NCI-H2171 (cell line): ENCODE measurements at regions not wholly inside any gene's neighbourhood (a gene's known extent, or its start where the extent isn't known, plus 50 kb on each side); places are given as distances from the start of the nearest gene placed in this dataset.

Source experiments
- DNase-seq: peaks from one replicate; lab custom pipeline; 2025; lab: John Stamatoyannopoulos, UW

GRCh38 chr6:94535798-94536197 is 1041.5 kb upstream of the MANEA start:
- no peak for DNase-seq

DNA sequence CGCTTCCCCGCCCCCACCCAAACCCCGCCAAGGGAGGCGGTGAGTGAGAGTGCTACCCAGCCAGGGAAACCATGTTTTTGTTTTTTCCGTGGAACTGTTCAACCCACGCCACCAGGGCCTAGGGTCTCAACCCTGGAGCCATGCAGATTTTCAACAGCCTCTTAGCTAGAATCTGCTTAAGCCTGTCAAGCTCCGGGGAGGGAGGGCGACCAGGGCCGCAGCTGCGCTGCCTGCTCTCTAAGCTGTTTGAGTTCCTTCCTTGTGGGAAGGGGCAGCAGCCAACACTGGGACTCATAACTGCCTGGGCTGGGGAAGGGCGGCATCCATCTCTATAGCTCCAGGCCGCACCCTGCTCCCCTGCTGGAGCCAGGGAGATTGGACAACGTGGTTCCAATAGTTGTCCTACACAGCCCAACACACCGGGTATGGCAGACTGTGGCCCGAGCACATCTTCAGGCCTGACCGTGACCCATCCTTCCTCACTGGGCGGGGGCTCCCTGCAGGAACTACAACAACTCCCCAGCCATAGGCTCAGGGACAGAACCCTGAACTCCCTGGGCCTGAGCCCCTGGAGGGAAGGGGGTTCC is 1065.7 kb upstream of the MANEA start:
- no peak for DNase-seq

GRCh38 chr6:94510877-94511276 is 1066.5 kb upstream of the MANEA start:
- no peak for DNase-seq

DNA sequence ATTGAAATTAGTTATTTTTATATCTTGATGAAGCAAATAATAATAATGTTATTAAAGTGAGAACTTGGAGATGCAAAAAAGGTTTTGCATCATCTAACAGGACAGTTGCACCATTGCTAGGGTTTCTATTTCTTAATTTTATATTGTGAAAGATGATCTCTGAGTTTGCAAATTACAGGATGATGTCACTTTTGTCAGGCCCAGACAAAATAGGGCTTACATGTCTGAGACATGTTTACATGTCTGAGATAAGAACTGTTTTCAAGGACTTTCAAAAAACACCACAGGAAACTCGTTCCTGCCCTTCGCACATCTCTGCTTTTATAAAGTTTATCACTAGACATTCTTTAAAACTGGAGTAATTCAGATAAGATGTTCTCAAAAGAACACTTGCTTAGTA is 1075.8 kb upstream of the MANEA start:
- DNase-seq = no peak

DNA sequence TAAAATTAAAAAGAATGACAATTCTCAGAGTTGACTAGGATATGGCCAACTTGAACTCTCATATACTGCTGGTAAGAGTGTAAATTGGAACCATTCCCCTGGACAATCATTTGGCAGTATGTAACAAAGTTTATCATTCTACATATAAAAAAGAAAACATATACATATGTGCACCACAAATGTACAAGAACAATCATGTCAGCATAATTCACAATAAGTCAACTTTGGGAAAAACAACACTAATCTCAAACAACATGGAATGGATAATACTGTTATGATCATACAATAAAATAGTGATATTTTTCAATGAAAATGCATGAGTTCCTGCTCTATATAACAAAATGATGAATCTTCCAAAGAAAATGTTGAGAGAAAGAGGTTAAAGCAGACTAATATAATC is 1078.7 kb upstream of the EPHA7 start:
- no peak for DNase-seq

DNA sequence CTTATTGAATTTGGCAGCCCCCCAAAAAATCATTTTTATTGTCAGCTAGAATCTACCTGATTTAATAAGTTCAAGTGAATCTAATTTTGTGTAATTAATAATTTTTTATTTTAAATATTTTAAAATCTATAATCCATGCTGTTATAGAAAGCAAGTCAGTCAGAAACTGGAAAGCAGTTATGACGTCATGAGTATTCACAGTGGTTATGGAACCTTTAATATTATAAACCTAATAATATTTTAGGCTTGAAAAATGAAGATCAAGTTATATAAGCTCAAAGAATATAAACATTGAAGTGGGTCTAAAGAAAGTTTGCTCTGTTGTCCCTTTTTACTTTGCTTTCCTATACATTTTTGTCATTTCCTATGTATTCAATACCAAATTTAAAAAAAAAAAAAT is 1075.1 kb upstream of the EPHA7 start:
- DNase-seq = no peak

GRCh38 chr6:94487371-94487770 is 1068.0 kb upstream of the EPHA7 start:
- DNase-seq = no peak

GRCh38 chr6:94478133-94479005 is 1059.0 kb upstream of the EPHA7 start:
- peak; percentile 65 for DNase-seq

- DNase-seq = no peak
These were observed 1049.5 kb upstream of the EPHA7 start for GRCh38 chr6:94468830-94469229.

DNA sequence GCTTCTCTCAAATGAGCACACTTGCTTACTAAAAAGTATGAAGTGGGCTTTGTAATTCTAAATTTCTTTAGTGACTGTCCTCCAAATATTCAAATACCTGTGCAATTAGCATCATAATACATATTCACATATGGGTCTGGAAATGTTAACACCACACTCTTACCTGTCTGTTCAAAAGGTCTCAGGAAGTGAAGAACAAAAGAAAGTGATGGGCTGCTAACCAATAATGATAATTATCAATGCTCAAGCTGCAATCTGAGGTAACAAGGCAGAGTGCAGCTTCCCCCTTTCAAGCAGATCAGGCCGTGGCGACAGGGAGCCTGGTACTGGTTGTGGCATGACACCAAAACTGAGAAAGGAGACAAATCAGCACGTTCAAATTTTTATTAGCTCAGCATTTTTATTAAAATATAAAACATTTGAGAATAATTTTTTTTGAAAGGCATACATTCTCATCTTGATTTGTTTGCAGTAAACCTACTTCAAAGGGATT is 1044.7 kb upstream of the EPHA7 start:
- DNase-seq = no peak

GRCh38 chr6:94463306-94463705 is 1043.9 kb upstream of the EPHA7 start:
- no peak for DNase-seq

DNA sequence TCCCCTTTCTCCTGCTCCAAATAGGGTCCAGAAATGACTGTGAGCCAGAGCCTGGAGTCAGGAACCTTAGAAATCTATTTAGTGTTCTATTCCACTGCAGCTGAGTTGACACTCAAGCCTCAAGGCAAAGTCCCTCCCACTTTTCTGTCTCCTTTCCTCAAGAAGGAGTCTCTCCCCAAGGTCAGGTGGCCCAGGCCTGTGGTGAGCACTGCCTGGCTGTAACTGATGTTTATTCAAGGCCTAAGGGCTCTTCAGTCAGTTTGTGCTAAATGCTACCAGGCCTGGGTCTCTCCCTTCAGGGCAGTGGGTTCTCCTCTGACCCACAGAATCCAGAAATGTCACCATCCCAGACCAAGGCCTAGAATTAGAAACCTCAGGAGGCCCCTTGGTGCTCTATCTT is 1042.9 kb upstream of the EPHA7 start:
- no peak for DNase-seq

- no peak for DNase-seq
These were observed 1036.9 kb upstream of the EPHA7 start for GRCh38 chr6:94456266-94456665.

GRCh38 chr6:94454231-94454630 is 1034.9 kb upstream of the EPHA7 start:
- no peak for DNase-seq

GRCh38 chr6:94446120-94446519 is 1026.8 kb upstream of the EPHA7 start:
- no peak for DNase-seq

GRCh38 chr6:94443701-94444100 is 1024.3 kb upstream of the EPHA7 start:
- DNase-seq = no peak

DNA sequence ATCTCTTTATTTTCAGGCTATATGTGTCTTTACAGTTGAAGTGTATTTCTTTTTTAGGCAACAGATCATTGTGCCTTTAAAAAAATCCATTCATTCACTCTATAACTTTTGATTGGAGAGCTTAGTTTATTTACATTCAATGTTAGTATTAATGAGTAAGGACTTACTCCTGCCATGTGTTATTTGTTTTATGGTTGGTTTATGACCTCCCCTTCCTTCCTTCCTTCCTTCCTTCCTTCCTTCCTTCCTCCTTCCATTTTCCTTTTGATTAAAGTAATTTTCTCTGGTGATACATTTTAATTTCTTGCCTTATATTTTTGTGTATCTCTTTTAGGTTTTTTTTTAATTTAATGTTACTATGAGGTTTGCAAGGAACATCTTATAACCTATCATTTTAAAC is 1005.3 kb upstream of the EPHA7 start:
- DNase-seq = no peak

DNA sequence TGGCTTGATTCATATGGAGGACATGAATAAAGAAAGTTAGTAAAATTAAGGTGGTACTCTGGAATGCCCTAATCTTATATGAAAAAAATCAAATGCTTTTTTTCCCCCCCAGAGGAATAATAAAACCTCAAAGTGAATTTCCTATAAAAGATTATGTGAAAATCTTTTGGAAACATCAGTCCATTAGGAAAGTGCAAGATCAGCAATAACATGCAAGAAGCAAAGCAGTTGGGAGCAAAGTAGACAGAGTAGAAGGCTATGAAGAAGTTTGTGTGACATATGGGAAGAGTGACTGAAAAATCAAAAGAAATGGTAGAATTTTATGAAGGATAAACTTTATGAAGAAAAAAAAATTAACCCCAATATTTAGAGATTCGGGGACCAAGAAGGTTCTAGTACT is 998.0 kb upstream of the EPHA7 start:
- DNase-seq = no peak

- DNase-seq = no peak
These were observed 994.7 kb upstream of the EPHA7 start for GRCh38 chr6:94414041-94414440.

DNA sequence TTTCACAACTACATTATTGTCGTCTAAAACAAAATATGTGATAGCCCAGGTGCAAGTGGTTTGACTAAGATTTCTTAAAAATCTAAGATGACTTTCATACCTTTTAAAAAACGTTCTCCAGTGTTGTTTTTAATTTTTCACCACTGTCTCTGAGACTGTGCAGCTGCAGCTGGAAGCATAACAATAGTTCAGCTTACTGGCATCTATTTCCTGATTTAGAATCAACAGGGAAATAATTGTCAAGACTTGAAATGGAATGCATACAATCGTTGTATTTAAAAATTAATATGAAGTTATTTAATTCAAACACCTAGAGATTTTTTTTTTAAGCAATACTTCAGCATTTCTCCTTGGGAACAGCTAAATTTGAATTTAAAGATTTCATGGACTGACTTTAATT is 982.0 kb upstream of the EPHA7 start:
- DNase-seq = no peak

- DNase-seq = no peak
These were observed 975.5 kb upstream of the EPHA7 start for GRCh38 chr6:94394822-94395221.

- no peak for DNase-seq
These were observed 969.9 kb upstream of the EPHA7 start for GRCh38 chr6:94389218-94389617.

DNA sequence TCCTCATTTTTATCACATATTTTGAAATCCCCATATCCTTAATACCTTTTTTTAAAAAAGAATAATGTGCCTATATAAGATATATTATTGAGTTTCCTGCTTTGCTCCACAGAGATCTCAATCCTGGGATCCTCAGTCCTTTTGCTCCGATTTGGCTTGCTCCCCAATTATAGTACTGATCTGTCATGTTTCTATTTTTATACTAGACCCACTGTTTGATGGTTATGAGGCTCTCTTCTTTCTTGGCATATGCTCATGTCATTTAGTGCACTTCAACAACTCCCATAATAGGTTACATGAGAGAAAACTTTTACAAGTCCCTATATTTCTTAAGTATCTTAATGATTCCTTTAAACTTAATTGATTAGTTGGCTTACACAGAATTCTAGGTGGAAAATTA is 958.5 kb upstream of the EPHA7 start:
- DNase-seq = no peak

- no peak for DNase-seq
These were observed 957.5 kb upstream of the EPHA7 start for GRCh38 chr6:94376876-94377275.
